Natural killer cell (primary cell): ENCODE measurements at regions not wholly inside any gene's neighbourhood (a gene's known extent, or its start where the extent isn't known, plus 50 kb on each side); places are given as distances from the start of the nearest gene placed in this dataset.

ENCODE experiments used
- ATAC-seq, 3 donors: fragments of 150-1000 bp in 2 of 3; fragments of 200-7000 bp in 1 of 3; cut with Tn5 transposase; 1 replicate in 1 of 3; 2 replicates in 2 of 3; pipeline ENCODE4 v1.10.0; 2021; ENCODE audit warnings: mild to moderate bottlenecking in 2 of 3, moderate library complexity in 2 of 3
- DNase-seq, 2 donors: peaks; one replicate each; pipeline versions ENCODE4 v3.0.0 to v3.0.0-alpha.2; 2013 to 2021; ENCODE audit warnings: mixed read lengths in 1 of 2
- H3K27ac ChIP-seq: one replicate; pipeline ENCODE4 v1.5.1; 2013; ENCODE audit warnings: mild to moderate bottlenecking, low read length
- H3K27me3 ChIP-seq: one replicate; pipeline ENCODE4 v1.6.1; 2013; ENCODE audit warnings: low read length; ENCODE audit not compliant: control insufficient read depth, insufficient read depth
- H3K36me3 ChIP-seq: one replicate; pipeline ENCODE4 v1.6.1; 2013; ENCODE audit warnings: low read length; ENCODE audit not compliant: control insufficient read depth, insufficient read depth
- H3K4me1 ChIP-seq: one replicate; pipeline ENCODE4 v1.6.1; 2013; ENCODE audit warnings: low read length; ENCODE audit not compliant: control insufficient read depth, insufficient read depth
- H3K4me3 ChIP-seq: one replicate; pipeline ENCODE4 v1.5.1; 2013; ENCODE audit warnings: low read length
- H3K9me3 ChIP-seq: one replicate; pipeline ENCODE4 v1.6.1; 2013; ENCODE audit warnings: low read length; ENCODE audit not compliant: control insufficient read depth, insufficient read depth
- H3K27ac Mint-ChIP-seq, 2 donors: one replicate each; pipeline ENCODE4 v1.8.0; 2022; ENCODE audit warnings: mild to moderate bottlenecking in 2 of 2, mixed read lengths in 2 of 2, moderate library complexity in 1 of 2
- H3K27me3 Mint-ChIP-seq, 2 donors: one replicate each; pipeline ENCODE4 v1.8.0; 2022; ENCODE audit warnings: low read depth in 2 of 2, mixed read lengths in 2 of 2
- H3K36me3 Mint-ChIP-seq: one replicate; pipeline ENCODE4 v1.8.0; 2022; ENCODE audit warnings: mixed read lengths
- H3K4me1 Mint-ChIP-seq, 2 donors: one replicate each; pipeline ENCODE4 v1.8.0; 2022; ENCODE audit warnings: mixed read lengths in 2 of 2
- H3K4me3 Mint-ChIP-seq: one replicate; pipeline ENCODE4 v1.8.0; 2022; ENCODE audit warnings: mild to moderate bottlenecking, moderate library complexity, mixed read lengths
- H3K9me3 Mint-ChIP-seq, 2 donors: one replicate each; pipeline ENCODE4 v1.8.0; 2022; ENCODE audit warnings: mixed read lengths in 2 of 2
- WGBS: methylation state at CpG from one replicate; pipeline ENCODE4 v1.1.7; 2013; ENCODE audit warnings: missing lambda C conversion rate; ENCODE audit not compliant: insufficient coverage; 5-methylcytosine and 5-hydroxymethylcytosine counted together
- intact Hi-C: fragments of 100-400 bp; cut with micrococcal nuclease; formaldehyde crosslinking; loops from one replicate; pipeline ENCODE4 v1.14.2; 2022
- TF ChIP-seq, protein P1 (sequence below): fragments of 200-600 bp; IDR thresholded peaks from one replicate; pipeline ENCODE4 v1.8.0; 2022; ENCODE audit warnings: antibody characterized with exemption

GRCh38 chr20:63082939-63083735 is 76.4 kb upstream of the BHLHE23 start:
- Histone ChIP-seq H3K9me3 (peaks cover 6% of the 10 kb centered on the region), H3K4me3 (no peak overlapping the region), H3K36me3 (no peaks in the 10 kb centered on the region), H3K27me3 (no peaks in the 10 kb centered on the region), H3K4me1 (no peaks in the 10 kb centered on the region), H3K27ac (no peak overlapping the region)
- H3K27ac Mint-ChIP-seq: no peak overlapping the region
- 90% methylated on average over 23 of the region's 23 CpGs for WGBS
- ATAC-seq (no peak), DNase-seq (no peak)
- peaks cover 2 to 15% of the 10 kb centered on the region in 2 donors for H3K27me3 Mint-ChIP-seq
- TF ChIP-seq, protein P1, sequence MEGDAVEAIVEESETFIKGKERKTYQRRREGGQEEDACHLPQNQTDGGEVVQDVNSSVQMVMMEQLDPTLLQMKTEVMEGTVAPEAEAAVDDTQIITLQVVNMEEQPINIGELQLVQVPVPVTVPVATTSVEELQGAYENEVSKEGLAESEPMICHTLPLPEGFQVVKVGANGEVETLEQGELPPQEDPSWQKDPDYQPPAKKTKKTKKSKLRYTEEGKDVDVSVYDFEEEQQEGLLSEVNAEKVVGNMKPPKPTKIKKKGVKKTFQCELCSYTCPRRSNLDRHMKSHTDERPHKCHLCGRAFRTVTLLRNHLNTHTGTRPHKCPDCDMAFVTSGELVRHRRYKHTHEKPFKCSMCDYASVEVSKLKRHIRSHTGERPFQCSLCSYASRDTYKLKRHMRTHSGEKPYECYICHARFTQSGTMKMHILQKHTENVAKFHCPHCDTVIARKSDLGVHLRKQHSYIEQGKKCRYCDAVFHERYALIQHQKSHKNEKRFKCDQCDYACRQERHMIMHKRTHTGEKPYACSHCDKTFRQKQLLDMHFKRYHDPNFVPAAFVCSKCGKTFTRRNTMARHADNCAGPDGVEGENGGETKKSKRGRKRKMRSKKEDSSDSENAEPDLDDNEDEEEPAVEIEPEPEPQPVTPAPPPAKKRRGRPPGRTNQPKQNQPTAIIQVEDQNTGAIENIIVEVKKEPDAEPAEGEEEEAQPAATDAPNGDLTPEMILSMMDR: no peak
- peaks cover under 1 to 6% of the 10 kb centered on the region in 2 donors for H3K9me3 Mint-ChIP-seq
- intact Hi-C loops: no loop called here
- no peaks in the 10 kb centered on the region for H3K4me1 Mint-ChIP-seq
- no peak overlapping the region for H3K4me3 Mint-ChIP-seq
- H3K36me3 Mint-ChIP-seq: peaks cover 8% of the 10 kb centered on the region

DNA sequence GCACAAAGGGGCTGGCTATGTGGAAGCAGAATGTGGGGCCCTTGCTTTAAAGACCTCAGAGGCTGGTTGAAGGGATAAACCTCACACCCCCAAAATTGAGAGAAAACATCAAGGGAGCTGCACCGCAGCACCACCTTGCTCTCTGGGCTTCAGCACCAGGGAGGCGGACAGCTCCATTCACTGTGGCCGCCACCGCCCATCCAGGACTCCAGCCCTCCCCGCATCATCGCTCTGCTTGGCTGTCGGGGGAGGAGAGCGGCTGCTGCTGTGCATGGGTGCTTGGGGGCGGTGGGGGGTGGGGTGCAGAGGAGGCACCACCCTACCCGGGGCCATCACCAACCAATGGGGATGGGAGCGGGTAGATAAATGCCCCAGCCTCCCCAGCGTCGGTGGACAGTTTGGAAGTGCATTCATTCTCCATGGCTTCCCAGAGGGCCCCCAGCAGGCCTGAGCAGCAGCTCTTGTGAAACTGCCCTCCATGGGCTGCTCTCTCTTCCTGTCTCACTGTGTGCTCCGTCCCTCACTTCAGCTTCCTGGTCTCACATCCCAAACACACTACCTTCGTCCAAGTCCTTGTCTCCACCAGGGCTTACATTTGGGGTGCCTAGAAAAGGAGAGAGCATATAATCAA is 75.7 kb upstream of the BHLHE23 start:
- peaks cover 3 to 8% of the 10 kb centered on the region in 2 donors for H3K9me3 Mint-ChIP-seq
- ATAC-seq: peak; percentile 39 to 67 (median 63)
- 17% methylated on average over 14 of the region's 15 CpGs for WGBS

DNA sequence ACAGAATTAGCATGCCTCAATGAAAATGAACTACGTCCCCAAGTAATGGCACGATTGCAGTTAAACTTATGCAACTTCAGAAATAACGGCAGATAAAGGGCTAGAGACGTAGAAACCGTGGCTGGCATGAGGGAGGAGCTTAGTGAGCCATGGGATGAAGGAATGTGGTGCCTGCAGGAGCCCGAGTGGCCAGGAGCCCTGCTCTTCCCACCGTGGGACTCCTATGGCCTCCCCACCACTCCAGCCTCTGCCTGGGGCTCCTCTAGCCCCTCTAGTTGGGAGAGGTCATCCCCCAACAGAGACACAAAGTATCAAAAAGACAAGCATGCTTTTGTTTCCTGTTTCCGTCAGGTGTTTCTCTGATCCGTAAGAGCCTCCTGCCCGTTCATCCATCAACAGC is 75.1 kb upstream of the BHLHE23 start:
- H3K27me3 ChIP-seq: no peaks in the 10 kb centered on the region
- H3K27ac ChIP-seq: no peak overlapping the region
- no peak overlapping the region for H3K4me3 ChIP-seq
- H3K27me3 Mint-ChIP-seq: peaks cover 2 to 28% of the 10 kb centered on the region in 2 donors
- H3K4me1 ChIP-seq: no peaks in the 10 kb centered on the region
- H3K36me3 Mint-ChIP-seq: peaks cover 18% of the 10 kb centered on the region
- no peak overlapping the region for H3K27ac Mint-ChIP-seq
- intact Hi-C loops: no loop called here
- DNase-seq: no peak
- peaks cover 6 to 9% of the 10 kb centered on the region in 2 donors for H3K9me3 Mint-ChIP-seq
- no peak for ATAC-seq
- H3K4me3 Mint-ChIP-seq: no peak overlapping the region
- no peaks in the 10 kb centered on the region for H3K4me1 Mint-ChIP-seq
- no peaks in the 10 kb centered on the region for H3K36me3 ChIP-seq
- peaks cover 6% of the 10 kb centered on the region for H3K9me3 ChIP-seq
- WGBS: 59% methylated on average over 10 of the region's 10 CpGs
- TF ChIP-seq, protein P1: no peak

More for the DNA sequence above, 75.7 kb upstream of the BHLHE23 start:
- Mint-ChIP-seq H3K27me3 (peaks cover 2 to 22% of the 10 kb centered on the region in 2 donors), H3K4me3 (no peak overlapping the region), H3K4me1 (no peaks in the 10 kb centered on the region), H3K27ac (no peak overlapping the region), H3K36me3 (peaks cover 12% of the 10 kb centered on the region)
- TF ChIP-seq, protein P1: no peak
- H3K9me3 ChIP-seq: peaks cover 6% of the 10 kb centered on the region
- no peaks in the 10 kb centered on the region for H3K36me3 ChIP-seq
- peak in 1 of 2 donors; percentile 55 for DNase-seq
- H3K4me1 ChIP-seq: no peaks in the 10 kb centered on the region
- H3K4me3 ChIP-seq: no peak overlapping the region
- no peaks in the 10 kb centered on the region for H3K27me3 ChIP-seq
- intact Hi-C loops: no loop called here
- H3K27ac ChIP-seq: no peak overlapping the region
